Stomach (tissue), 4 donors: ENCODE measurements at regions not wholly inside any gene's neighbourhood (a gene's known extent, or its start where the extent isn't known, plus 50 kb on each side); places are given as distances from the start of the nearest gene placed in this dataset.

ENCODE experiments used
- CTCF ChIP-seq, 7 experiments: fragments of 450-650 bp in 4 of 7; fragments of 200-600 bp in 3 of 7; sonication (generic) in 3 of 7; IDR thresholded peaks; one replicate each; pipeline ENCODE4 v1.5.1; 2016 to 2019; ENCODE audit warnings: antibody characterized with exemption in 7 of 7, control low read depth in 2 of 7, mild to moderate bottlenecking in 1 of 7
- POLR2A ChIP-seq, 4 donors: fragments of 450-650 bp; IDR thresholded peaks; one replicate each; pipeline ENCODE4 v1.6.1; 2016; ENCODE audit warnings: antibody characterized with exemption in 4 of 4, control low read depth in 2 of 4, mild to moderate bottlenecking in 1 of 4, moderate library complexity in 1 of 4

- TF ChIP-seq POLR2A (IDR thresholded peaks at IDR 0.05) (no peak), CTCF (IDR thresholded peaks at IDR 0.05) (no peak)
Observed at GRCh38 chr1:29392486-29393450, 156.4 kb downstream of the PTPRU start.
